ENCODE measurements at regions not wholly inside any gene's neighbourhood (a gene's known extent, or its start where the extent isn't known, plus 50 kb on each side); places are given as distances from the start of the nearest gene placed in this dataset.

DNA sequence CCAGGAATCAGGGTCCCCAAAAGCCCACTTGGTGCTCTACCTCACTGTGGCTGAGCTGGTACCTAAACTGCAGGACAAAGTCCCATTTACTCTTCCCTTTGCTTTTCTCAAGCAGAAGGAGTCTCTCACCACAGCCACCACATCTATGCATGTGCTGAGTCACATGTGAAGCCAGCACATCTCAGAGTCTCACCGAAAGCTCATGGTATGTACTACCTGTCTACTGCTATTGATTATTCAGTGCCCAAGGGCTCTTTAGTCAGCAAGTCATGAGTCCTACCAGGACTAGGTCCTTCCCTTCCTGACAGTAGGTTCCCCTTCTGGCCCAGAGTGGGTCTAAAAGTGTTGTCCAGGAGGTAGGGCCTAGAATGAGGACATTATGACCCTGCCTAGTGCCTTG is 130.7 kb upstream of the NTRK2 start:
- TF ChIP-seq, protein P1, sequence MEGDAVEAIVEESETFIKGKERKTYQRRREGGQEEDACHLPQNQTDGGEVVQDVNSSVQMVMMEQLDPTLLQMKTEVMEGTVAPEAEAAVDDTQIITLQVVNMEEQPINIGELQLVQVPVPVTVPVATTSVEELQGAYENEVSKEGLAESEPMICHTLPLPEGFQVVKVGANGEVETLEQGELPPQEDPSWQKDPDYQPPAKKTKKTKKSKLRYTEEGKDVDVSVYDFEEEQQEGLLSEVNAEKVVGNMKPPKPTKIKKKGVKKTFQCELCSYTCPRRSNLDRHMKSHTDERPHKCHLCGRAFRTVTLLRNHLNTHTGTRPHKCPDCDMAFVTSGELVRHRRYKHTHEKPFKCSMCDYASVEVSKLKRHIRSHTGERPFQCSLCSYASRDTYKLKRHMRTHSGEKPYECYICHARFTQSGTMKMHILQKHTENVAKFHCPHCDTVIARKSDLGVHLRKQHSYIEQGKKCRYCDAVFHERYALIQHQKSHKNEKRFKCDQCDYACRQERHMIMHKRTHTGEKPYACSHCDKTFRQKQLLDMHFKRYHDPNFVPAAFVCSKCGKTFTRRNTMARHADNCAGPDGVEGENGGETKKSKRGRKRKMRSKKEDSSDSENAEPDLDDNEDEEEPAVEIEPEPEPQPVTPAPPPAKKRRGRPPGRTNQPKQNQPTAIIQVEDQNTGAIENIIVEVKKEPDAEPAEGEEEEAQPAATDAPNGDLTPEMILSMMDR (IDR thresholded peaks at IDR 0.05): no peak

DNA sequence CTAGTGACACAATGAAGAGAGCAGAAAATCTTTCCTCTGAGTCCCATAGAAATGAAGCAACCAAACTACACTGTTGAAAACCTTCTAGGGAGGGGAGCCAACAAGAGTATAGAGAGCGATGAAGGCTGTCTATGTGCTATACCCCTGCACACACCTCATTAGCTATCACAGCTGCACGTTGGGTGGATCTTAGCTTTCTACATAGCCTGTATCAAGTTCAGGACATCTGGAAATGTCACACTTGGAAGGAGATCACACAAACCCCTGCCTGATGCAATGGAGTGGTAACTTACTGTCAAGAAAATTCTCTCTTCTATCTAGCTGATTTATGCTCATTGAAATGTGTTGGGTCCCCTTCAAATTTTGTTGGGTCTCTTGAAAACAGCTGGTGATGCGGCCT is 127.0 kb upstream of the NTRK2 start:
- TF ChIP-seq, protein P1 (IDR thresholded peaks at IDR 0.05): no peak

DNA sequence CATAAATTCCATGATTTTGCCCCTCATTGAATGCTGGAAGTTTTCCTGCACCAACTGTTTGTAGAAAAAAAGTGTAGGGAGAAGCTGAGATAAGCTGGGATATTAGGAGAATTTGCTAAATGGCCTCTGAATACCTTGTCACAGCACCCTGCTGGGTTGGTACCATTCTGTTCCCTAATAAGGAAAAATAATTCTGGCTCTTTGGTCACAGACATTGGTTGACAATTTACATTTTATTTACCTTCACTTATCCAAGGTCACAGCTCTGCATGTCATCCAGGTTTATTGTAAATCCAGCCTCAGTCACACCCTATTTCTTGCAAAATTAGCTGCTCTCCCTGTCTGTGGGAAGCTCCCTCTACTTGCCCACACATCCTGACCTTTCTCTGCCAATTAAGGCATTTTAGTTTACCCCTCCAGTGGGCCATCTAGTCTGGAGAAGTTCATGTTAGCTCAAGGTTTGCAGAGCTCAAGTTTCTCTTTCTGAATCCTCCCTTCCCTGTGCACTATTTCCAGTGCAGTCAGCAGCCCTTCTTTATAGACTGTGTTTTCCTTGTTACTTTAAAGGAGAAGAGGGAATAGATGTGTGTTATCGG is 115.4 kb upstream of the NTRK2 start:
- TF ChIP-seq, protein P1 (IDR thresholded peaks at IDR 0.05): no peak

DNA sequence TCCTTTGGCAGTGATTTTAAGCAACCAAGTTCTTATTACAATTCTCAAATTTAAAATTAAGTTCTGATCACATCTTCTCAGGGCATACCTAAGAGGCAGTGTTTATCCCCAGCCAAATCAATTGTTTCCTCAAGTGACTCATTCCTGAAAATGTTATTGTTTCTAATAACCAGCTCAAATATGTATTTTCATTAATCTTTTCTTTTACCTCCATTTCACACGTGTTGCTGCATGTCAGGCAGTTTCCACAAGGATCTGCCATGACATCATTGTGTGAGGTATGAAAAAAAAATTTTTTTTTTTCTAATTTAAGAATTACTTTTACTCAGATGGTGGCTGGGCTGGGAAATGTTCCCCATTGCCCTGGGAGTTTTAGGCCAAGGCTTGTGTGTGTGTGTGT is 113.0 kb upstream of the NTRK2 start:
- TF ChIP-seq, protein P1 (IDR thresholded peaks at IDR 0.05): no peak

DNA sequence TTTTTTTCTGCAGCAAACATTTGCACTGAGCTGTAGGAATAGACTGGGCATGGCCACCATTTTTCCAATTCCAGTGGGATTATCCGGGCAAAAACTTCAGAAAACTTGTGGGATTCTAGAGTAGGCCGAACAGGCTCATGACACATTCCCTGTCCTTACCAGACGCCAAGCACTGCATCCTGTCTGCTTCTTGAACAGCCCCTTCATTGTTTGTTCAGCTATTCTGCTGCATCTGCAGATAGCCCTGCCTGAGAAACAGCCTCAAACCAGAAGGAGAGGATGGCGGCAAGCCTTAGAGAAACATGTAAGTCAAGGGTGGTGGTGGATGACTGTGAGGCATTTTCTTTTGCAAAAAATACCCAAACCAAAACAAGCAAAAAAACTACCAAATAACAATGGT is 111.8 kb upstream of the NTRK2 start:
- TF ChIP-seq, protein P1 (IDR thresholded peaks at IDR 0.05): no peak

DNA sequence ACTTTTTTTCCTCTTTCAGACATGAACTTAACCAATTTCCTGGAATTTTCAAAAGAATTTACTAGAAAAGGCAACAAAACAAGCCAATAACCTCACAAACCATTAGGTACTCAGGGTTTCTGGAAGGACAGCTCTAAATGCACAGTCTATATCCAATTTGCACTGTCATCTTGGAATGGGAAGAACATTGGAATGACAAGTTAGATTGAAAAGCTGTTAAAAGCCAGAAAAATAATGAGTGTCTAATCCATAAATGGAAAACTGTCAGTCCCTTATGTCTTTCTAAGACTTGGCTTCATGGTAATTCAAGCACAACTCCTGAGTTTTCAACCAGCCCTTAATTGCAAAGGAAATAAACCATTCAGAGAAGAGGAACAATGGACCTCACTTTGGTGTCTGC is 105.8 kb upstream of the NTRK2 start:
- TF ChIP-seq, protein P1 (IDR thresholded peaks at IDR 0.05): no peak

DNA sequence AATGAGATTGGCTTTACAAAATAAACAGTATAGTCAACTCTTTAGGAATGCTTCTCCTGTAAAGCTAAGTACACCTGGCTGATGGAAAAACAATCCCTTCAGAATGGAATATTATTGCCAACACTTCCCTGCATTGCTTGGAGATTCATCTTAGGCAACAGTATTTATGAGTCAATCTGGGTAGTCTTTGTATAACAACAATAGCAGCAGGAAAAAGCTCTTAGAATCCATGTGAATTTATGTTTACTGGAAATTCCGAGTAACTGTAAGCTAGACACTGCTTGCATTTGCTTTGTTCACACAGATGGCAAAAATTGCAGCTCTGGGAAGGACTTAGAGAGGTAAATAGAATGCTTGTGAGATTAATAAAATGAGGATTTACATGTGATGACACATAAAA is 101.7 kb upstream of the NTRK2 start:
- TF ChIP-seq, protein P1 (IDR thresholded peaks at IDR 0.05): no peak

All from LNCAP (cell line).